ENCODE measurements at regions not wholly inside any gene's neighbourhood (a gene's known extent, or its start where the extent isn't known, plus 50 kb on each side); places are given as distances from the start of the nearest gene placed in this dataset.

DNA sequence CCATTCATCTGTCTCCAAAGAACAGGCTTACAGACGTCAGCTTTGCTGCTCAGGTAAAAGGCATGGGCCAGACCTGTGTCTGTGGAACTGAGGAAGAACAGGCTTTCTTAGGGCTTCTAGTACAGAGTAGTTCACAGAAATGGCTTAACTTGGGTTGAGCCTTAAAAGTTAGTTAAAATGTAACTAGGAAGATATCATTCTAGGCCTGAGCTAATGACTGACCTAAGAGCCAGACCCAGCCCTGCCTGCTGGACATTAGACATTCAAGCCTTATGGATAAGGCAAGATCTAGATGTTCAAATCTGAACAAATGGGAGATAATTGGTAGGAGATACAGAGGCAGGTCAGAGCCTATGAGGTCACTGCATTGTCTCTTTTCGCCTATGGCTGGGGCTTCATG, 73.9 kb upstream of the SLC14A2 start:
- no peak for ATAC-seq

DNA sequence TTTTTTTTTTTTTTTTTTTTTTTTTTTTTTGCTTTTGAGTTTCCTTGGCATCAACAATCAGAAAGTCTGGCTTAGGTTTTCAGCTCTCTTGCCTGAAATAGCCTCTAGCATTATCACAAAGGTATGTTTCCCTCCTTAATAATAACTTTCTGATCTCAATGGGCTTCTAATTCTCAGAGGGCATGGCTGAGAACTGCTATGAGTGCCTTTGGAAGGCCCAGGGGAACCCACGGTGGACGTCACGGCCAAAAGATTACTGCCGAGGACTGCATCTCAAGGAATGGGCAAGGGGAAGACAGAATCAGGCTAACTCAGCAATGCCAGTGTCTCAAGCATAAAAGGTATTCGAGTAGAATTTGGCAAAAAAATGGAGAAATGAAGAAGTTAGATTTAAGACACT, 73.2 kb upstream of the SLC14A2 start:
- ATAC-seq: no peak

DNA sequence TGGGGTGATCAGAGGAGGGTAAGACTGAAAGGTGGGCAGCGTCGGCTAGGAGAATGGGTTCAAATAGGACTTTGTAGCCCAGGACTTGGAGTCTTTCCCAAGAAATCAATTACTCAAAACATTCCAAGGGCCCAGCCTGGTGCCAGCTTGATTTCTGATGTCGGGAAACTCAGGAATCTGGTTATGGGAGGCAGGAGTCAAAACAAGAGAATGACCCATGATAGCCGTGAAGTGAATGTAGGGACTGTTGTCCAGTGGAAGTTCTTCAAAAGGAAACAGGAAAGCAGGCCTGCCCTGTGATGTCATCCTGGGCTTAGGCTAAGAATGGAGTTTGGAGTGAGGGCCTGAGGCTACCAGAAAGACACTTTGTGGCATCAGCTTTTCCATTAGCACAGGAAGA, 67.4 kb upstream of the SLC14A2 start:
- no peak for ATAC-seq

DNA sequence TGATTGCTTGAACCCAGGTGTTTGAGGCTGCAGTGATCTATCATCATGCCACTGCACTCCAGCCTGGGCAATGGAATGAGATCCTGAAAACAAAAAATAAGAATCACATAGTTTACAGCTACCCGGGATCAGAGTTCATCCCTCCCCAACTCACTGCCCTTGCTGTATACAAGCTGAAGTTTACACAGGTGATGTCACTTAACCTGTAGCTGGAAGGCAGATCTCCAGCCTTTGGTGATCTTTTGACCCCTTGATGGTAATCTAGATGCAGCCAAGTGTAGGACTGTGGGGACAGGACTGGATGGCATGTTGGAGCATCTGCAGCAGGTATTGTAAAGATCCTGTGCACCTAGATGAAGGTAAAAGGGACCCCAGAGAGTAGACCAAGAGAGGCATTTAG, 66.7 kb upstream of the SLC14A2 start:
- ATAC-seq: no peak

DNA sequence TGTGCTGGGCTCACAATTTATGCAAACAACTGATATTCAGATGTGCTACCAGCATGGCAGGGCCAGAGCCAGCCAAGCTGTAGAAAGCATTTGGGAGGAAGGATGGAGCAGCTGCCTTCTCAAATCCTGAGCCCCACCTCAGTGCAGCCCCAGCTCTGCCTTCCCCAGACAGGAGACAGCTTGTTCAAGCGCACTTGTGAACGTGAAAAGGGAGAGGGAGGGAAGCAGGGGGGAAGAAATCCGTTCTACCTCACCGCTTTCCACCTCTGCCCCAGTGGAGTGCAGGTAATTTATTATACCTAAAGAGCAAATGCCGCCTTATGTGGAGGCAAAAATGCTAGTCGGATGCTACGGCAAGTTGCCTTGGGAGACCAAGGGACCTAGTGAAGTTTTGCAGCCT, 66.0 kb upstream of the SLC14A2 start:
- ATAC-seq: no peak

DNA sequence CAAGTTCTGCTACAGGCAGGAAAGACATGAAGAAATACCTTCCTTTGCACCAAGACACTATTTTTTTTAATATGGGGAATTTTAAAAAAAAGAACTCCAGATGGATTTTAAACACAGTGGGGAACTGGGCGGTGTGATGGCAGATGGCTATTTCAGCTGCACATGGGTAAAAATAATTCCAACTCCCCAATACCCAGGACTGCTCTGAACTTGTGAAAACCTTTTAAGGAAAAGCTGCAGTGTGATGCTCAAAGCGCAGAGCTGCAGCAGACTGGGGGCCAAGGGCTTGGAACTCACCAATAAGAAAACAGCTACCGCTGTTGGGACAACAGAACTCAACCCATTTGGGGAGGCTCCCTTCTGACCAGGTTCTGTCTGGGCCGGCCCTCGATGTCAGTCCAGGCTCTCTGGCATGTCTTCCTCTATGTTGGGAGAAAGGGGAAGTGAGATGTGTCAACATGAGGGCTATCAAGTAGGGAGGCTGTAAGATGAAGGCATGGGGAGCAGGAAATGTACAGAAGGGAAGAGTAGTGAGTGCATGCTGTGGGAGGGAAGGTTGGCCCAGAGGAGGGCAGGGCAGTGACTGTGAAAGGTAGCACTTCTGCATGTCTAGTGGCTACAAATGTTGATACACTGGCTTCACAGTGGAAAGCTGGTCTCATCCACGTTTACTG, 64.0 kb upstream of the SLC14A2 start:
- no peak for ATAC-seq

DNA sequence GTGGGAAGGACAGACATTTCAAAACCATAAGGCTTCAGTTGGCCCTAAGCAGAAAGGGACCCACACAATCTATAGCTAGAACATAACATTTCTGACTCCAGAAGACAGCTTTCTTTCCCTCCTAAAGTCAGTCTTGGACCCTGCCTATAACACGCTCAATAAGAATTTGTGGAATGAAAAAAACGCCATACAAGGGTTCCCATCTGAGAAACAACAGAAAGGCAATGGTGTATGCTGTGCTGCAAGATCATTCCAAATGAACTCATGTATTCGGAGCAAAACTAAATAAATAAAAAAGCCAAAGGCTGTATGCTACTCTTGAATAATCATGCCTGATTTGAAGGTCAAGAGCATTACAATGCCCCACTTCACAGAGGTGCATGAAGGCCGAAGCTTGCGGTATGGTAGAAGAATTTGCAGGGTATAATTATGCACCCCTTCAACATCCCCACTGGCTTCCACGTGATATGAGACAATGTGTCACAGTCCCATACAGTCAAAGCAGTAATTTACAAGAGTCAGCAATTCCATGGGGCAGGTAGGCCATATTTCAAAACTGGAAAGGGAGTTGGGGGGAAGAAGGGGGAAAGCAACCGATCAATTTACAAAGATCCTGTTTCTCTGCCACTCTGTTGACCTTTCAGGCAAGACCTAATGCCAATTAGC, 61.4 kb upstream of the SLC14A2 start:
- ATAC-seq: no peak

DNA sequence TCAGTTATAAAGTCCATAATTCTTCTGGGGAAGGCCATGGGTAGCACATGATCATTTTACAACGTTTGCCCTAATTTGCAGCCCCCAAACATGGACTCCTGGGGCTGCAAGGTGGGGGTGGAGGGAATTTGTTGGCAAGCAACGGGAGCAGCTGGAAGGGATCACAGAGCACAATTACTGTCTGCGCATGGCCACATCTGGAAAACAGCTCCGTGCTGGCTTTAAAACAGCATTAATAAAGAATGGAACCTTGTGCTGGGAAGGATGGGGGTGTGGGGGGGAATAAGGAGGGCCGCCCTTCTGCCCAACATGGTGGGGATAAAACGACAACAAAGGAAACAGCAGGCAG, 60.9 kb upstream of the SLC14A2 start:
- no peak for ATAC-seq

DNA sequence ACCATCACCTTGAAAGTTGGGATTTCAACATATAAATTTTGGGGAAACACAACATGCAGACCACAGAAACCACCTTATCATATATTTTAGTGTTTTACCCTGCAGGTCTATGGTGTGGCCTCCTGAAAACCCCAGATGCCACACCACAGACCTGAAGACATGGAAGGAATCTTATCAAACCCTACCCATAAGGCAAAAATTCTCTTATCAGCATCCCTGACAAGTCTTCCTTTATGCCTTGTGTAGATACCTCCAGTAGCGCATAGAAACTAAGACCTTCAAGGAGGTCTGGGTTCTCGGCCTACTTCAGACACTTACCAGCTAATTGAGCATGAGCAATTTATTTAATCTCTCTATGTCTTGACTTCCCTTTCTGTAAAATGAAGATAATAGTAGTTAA, 59.1 kb upstream of the SLC14A2 start:
- no peak for ATAC-seq

DNA sequence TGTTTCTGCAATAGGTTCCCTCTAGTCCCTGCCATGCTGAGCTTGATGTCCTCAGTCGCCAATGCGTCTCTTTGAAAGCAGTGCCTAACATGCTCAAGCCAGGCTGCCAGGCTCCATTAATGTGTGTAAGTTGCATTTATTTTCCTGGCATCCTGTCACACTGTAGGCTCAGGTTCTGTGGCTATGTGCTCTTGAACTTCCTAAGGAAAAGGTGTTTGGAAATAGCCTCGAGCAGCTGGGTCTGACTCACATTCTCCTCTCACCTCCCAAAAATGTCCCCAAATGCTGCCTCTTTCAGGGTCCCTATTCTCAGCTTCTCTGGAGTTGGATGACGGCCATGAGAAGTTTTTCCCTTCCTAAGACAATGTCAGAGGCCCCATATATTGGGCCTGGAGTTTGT, 58.0 kb upstream of the SLC14A2 start:
- ATAC-seq: no peak

DNA sequence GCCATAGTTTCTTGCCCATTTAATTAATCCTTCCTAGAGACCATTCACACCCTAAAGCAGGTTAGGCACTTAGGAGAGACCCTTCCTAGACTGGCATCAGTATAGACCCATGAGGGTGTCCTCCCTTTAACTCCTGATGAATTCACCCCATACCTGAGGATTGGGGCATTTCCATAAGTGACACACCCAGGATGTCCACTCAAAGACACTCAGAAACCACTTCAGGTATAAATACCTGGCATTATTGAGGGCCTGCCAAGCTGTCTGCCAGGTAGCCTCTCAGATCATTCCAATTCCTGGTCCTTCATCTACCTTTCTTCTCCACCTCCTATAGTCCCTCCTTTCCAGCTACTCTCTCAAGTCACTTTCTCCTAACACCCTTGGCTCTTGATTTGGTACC, 57.5 kb upstream of the SLC14A2 start:
- no peak for ATAC-seq

DNA sequence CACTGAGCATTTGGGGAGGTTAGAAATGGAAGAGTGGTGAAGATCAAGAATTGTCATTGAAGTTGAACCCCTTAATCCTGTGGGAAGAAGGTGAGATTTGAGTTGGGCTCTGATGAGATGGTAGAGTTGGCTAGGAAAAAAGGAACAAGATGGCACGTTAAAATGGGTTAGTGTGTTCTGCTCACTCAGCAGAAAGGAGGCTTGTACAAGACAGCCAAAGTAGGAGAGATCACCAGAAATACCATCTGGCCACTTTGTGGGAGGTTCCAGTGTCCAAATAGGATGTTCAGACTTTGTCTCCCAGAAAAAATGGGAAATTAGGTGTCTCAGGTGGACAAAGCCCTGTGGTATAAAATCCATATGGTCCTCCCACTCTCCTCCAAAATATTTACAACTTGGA, 56.0 kb upstream of the SLC14A2 start:
- no peak for ATAC-seq

DNA sequence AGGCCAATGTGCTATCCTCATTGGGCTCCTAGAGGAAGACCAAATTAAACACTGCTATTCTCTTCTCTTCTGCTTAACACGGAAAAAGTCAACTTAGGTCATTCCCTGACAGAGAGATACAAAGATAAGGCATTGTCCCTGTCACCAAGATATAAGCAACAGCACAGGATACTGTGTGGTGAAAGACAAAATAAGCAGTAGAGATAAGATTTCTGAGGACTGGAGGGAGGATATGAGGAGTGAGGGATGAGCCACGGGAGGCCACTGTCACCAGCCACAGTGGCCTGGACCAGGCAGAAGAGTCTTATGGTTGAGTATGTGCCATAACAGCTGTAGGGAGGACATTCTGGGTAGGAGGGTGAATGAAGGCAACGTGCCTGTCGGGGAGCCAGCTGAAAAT, 54.4 kb upstream of the SLC14A2 start:
- ATAC-seq: no peak

DNA sequence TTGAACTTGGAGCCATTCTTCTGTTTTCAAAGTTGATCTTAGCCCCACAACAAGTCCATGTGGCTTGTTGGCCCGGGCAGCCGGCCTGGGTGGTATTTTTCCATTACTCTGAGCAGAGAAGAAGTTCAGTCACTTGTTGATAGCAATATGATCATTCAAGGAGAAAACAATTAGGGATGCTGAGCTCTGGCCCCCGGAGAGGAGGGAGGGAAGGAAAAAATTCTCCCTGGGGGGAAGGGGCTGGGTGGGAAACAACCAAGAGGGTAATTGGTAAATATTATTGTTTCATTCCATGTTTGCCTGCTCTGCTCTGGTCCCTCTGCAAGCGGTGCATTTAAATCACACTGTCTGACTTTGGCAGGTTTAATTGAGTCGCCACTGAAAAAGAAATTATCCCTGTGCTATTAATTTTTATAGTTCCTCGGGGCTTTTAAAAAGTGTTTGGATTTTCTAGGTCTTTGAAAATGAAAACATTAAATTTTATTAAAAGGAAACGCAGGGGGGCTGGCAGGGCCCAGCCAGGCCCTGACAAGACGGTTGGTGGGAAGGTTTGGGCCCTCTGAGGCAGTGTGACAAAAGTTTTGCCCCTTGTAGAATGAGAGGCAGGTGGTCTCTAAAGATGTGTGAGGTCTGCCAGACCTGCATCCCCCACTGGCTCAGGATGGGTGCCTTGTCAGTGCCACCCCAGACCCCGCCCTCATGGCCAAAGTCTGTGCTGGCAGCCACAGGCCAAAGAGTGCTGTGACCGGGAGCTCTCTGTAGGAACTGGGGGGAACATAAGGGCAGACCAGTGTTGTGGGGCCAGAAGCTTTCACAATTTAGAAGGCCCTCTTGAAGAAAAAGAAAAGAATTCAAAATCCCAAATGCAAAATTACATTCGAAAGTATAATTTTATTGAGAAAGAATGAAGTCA, 52.5 kb upstream of the SLC14A2 start:
- ATAC-seq: no peak

DNA sequence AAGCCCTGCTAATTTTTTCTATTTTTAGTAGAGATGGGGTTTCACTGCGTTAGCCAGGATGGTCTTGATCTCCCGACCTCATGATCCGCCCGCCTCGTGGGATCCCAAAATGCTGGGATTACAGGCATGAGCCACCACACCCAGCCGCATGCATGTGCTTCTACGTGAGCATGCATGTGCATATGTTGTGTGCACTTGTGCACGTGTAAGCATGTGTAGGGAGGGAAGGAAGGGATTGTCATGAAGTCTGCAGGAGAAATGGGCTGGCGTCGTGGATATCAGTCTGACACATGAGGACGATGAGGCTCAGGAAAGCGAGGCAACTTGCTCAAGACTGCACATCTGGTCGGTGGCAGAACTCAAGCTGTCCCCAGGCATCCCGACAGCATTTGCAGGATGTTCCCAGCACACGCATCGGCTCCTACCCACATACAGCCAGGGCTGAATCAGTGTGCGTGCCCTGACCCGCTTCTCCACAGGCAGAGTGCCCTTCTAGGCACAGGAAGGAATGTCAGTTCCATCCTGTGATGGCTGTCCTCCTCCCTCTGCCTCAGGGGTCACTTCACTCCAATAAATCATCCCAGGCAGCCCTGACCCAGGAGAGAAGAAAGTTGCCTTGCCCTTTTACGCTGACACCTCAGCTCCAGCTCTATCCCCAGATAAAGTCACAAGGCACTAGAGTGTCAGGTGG, 49.9 kb upstream of the SLC14A2 start:
- no peak for ATAC-seq

Data from activated CD4-positive, CD25-positive, alpha-beta regulatory T cell treated with anti-CD3 and anti-CD28 coated beads, Interleukin-2, amount 50 U/mL, for 24 hours (primary cell).